ENCODE measurements at regions not wholly inside any gene's neighbourhood (a gene's known extent, or its start where the extent isn't known, plus 50 kb on each side); places are given as distances from the start of the nearest gene placed in this dataset.

DNA sequence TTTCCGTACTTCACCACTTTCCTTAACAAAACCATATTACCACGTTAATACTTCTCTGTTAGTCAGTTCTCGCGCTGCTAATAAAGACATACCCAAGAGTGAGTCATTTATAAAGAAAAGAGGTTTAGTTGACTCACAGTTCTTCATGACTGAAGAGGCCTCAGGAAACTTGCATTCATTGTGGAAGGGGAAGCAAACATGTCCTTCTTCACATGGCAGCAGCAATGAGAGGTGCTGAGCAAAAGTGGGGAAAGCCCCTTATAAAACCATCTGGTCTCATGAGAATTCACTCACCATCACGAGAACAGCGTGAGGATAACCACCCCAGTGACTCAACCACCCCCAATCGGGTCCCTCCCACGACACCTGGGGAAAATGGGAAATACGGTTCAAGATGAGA lies 289.8 kb upstream of the CLNK start:
- CTCF ChIA-PET: no interaction called here

DNA sequence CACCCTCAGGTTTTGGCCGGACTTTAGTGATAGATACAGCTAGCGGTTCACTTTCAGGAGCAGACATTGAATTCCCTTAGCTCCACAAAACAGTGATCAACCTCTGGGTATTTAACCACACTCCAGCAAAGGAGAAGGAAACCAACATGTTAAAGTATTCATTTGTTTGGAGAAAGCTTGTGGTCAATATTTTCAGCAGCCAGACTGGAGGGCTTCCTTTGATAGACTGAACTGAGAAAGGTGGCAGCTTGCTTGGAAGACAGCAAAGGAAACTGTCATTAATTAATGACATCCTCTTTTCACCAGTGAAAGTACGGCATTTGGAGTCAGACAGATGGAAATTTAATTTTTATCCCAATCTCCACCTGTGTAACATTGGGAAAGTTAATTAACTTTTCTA lies 289.1 kb upstream of the CLNK start:
- CTCF ChIA-PET: no interaction called here
- no peak for TF ChIP-seq HDGF (IDR thresholded peaks at IDR 0.05; ENCODE audit: borderline replicate concordance)
- TF ChIP-seq FOXA1 (IDR thresholded peaks at IDR 0.05): no peak
- no peak for TF ChIP-seq BHLHE40 (IDR thresholded peaks at IDR 0.05; ENCODE audit: borderline replicate concordance)
- no peak for TF ChIP-seq ARNT (IDR thresholded peaks at IDR 0.05)
- TF ChIP-seq ELF4 (IDR thresholded peaks at IDR 0.05): no peak
- POLR2A ChIA-PET: no interaction called here
- no peak for DNase-seq (ENCODE audit: extremely low spot score)

More for the DNA sequence above, 289.8 kb upstream of the CLNK start:
- no peak for TF ChIP-seq LEF1 (IDR thresholded peaks at IDR 0.05; ENCODE audit: borderline replicate concordance)
- no peak for TF ChIP-seq ARNT (IDR thresholded peaks at IDR 0.05)
- no peak for TF ChIP-seq CTBP1 (IDR thresholded peaks at IDR 0.05; ENCODE audit: borderline replicate concordance)
- TF ChIP-seq SUZ12 (IDR thresholded peaks at IDR 0.05): no peak
- TF ChIP-seq FOXK2 (IDR thresholded peaks at IDR 0.05): no peak
- no peak for TF ChIP-seq FOXM1 (IDR thresholded peaks at IDR 0.05; ENCODE audit: borderline replicate concordance)
- TF ChIP-seq BHLHE40 (IDR thresholded peaks at IDR 0.05; ENCODE audit: borderline replicate concordance): no peak
- no peak for TF ChIP-seq HDGF (IDR thresholded peaks at IDR 0.05; ENCODE audit: borderline replicate concordance)
- no peak for TF ChIP-seq FOXA1 (IDR thresholded peaks at IDR 0.05)
- TF ChIP-seq, protein P1, sequence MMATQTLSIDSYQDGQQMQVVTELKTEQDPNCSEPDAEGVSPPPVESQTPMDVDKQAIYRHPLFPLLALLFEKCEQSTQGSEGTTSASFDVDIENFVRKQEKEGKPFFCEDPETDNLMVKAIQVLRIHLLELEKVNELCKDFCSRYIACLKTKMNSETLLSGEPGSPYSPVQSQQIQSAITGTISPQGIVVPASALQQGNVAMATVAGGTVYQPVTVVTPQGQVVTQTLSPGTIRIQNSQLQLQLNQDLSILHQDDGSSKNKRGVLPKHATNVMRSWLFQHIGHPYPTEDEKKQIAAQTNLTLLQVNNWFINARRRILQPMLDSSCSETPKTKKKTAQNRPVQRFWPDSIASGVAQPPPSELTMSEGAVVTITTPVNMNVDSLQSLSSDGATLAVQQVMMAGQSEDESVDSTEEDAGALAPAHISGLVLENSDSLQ (IDR thresholded peaks at IDR 0.05): no peak
- TF ChIP-seq L3MBTL2 (conservative IDR thresholded peaks at IDR 0.05): no peak
- no peak for TF ChIP-seq NFRKB (IDR thresholded peaks at IDR 0.05)
- POLR2A ChIA-PET: no interaction called here
- DNase-seq (ENCODE audit: extremely low spot score): no peak

DNA sequence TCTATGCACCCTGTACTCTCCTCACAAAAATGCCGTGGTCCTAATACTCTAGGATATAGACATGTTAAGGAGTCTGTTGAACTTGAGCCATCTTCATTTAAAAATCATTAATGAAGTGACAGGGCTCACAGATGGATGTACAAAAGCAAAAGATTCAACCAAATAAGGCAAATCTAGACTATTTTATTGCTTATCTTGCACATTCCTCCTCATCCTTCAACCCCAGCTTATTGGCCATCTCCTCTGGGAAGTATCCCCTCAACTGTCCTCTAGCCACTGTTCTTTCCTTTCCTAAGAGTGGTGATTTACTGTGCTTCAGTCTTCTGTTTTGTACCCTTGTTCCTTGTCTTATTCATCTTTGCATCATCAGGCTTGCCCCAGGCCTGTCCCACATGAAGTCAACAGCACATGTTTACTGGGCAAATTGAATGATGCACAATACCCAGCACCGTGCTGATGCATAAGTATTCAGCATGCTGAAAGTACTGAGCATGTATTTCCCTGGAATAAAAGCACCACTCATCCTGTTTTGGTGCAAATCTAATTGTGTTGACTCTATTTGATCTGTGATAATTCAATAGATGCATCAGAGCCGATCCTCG lies 287.3 kb upstream of the CLNK start:
- CTCF ChIA-PET: no interaction called here
- TF ChIP-seq BHLHE40 (IDR thresholded peaks at IDR 0.05; ENCODE audit: borderline replicate concordance): no peak
- TF ChIP-seq FOXA1 (IDR thresholded peaks at IDR 0.05): no peak
- TF ChIP-seq ELF4 (IDR thresholded peaks at IDR 0.05): no peak
- no peak for TF ChIP-seq TARDBP (IDR thresholded peaks at IDR 0.05)
- no peak for TF ChIP-seq FOXM1 (IDR thresholded peaks at IDR 0.05; ENCODE audit: borderline replicate concordance)
- no peak for TF ChIP-seq ZNF384 (IDR thresholded peaks at IDR 0.05)
- TF ChIP-seq SP1 (IDR thresholded peaks at IDR 0.05): no peak
- TF ChIP-seq ARNT (IDR thresholded peaks at IDR 0.05): no peak
- no peak for TF ChIP-seq SUZ12 (IDR thresholded peaks at IDR 0.05)
- TF ChIP-seq, protein P1 (IDR thresholded peaks at IDR 0.05): no peak
- TF ChIP-seq L3MBTL2 (conservative IDR thresholded peaks at IDR 0.05): no peak
- no peak for TF ChIP-seq HDGF (IDR thresholded peaks at IDR 0.05; ENCODE audit: borderline replicate concordance)
- TF ChIP-seq LEF1 (IDR thresholded peaks at IDR 0.05; ENCODE audit: borderline replicate concordance): no peak
- no peak for TF ChIP-seq NFRKB (IDR thresholded peaks at IDR 0.05)
- no peak for TF ChIP-seq FOXK2 (IDR thresholded peaks at IDR 0.05)
- TF ChIP-seq CTBP1 (IDR thresholded peaks at IDR 0.05; ENCODE audit: borderline replicate concordance): no peak
- no peak for DNase-seq (ENCODE audit: extremely low spot score)
- POLR2A ChIA-PET: no interaction called here

DNA sequence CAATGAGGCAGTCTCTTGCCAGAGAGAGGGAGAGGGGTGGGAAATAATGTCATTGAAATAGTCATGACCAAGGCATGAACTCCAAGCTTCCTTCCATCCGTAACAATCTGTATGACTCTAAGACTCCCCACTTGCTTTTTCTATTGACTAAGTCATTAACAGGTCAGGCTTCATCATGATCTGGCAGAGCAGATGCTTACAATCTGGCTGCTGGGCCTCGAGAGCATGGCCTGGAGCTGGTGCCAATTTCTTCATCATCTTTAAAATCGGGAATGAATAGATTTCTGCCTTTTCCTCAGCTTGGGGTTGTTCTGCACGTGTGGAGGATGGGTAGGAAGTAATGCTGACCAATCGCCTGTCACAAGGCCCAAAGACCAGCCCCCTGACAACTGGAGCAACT lies 280.6 kb upstream of the CLNK start:
- no peak for DNase-seq (ENCODE audit: extremely low spot score)
- ChIA-PET POLR2A (no interaction called here), CTCF (no interaction called here)
- TF ChIP-seq SUZ12 (IDR thresholded peaks at IDR 0.05): no peak
- no peak for TF ChIP-seq BHLHE40 (IDR thresholded peaks at IDR 0.05; ENCODE audit: borderline replicate concordance)
- no peak for TF ChIP-seq TARDBP (IDR thresholded peaks at IDR 0.05)
- TF ChIP-seq ARNT (IDR thresholded peaks at IDR 0.05): no peak
- no peak for TF ChIP-seq L3MBTL2 (conservative IDR thresholded peaks at IDR 0.05)
- no peak for TF ChIP-seq LEF1 (IDR thresholded peaks at IDR 0.05; ENCODE audit: borderline replicate concordance)
- no peak for TF ChIP-seq FOXM1 (IDR thresholded peaks at IDR 0.05; ENCODE audit: borderline replicate concordance)
- TF ChIP-seq, protein P1 (IDR thresholded peaks at IDR 0.05): no peak
- TF ChIP-seq CTBP1 (IDR thresholded peaks at IDR 0.05; ENCODE audit: borderline replicate concordance): no peak
- no peak for TF ChIP-seq ELF4 (IDR thresholded peaks at IDR 0.05)
- no peak for TF ChIP-seq FOXK2 (IDR thresholded peaks at IDR 0.05)
- TF ChIP-seq SP1 (IDR thresholded peaks at IDR 0.05): no peak
- no peak for TF ChIP-seq ZNF384 (IDR thresholded peaks at IDR 0.05)

DNA sequence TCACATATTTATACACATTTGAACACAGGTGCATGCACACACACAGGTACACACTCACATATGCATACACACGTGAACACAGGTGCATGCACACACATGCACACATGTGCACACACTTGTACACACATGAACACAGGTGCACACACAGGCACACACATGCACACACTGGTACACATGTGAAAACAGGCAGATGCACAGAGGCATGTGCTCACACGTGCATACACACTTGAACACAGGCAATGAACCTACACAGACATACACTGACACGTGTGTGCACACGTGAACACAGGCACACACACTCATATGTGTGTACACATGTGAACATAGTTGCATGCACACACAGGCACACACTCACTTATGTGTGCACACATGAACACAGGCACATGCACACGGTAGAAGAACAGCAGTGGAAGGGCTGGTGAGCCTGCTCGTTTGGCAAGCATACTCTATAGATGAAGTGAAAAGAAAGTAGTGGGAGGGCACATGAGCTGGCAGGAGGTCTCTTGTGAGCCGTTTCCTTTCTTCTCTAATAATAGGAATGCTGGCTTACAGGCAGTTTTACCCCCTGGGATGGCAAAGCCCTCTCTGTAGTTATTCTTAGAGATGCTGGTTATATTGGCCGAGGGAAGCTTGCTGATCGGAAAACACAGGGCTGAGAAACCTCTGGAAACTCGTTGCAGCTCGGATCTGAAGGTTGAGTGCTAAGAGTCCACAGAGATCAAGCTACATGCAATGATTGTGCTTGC lies 279.6 kb upstream of the CLNK start:
- CTCF ChIA-PET: interaction anchor here (0.6 kb wide), 1 partner anchor 1512 kb away, joined by 4 read pairs; no protein-coding TSS in a partner anchor
- POLR2A ChIA-PET: no interaction called here
- TF ChIP-seq CTBP1 (IDR thresholded peaks at IDR 0.05; ENCODE audit: borderline replicate concordance): no peak
- TF ChIP-seq ARNT (IDR thresholded peaks at IDR 0.05): no peak
- TF ChIP-seq L3MBTL2 (conservative IDR thresholded peaks at IDR 0.05): no peak
- no peak for TF ChIP-seq FOXM1 (IDR thresholded peaks at IDR 0.05; ENCODE audit: borderline replicate concordance)
- TF ChIP-seq, protein P1 (IDR thresholded peaks at IDR 0.05): no peak
- no peak for TF ChIP-seq LEF1 (IDR thresholded peaks at IDR 0.05; ENCODE audit: borderline replicate concordance)
- no peak for TF ChIP-seq SUZ12 (IDR thresholded peaks at IDR 0.05)
- no peak for TF ChIP-seq ZNF384 (IDR thresholded peaks at IDR 0.05)
- no peak for DNase-seq (ENCODE audit: extremely low spot score)

Measured in HEK293T (cell line).